H1 (cell line): ENCODE measurements at regions not wholly inside any gene's neighbourhood (a gene's known extent, or its start where the extent isn't known, plus 50 kb on each side); places are given as distances from the start of the nearest gene placed in this dataset.
A peak's percentile ranks its signal among the peaks of the same experiment; 100 is the strongest.

ENCODE experiments used
- BACH1 ChIP-seq: IDR thresholded peaks from 2 replicates; pipeline ENCODE4 v1.6.1; 2012; ENCODE audit warnings: low read length, improper control_type of control experiment
- CHD7 ChIP-seq: fragments of 300-600 bp; sonication (generic); IDR thresholded peaks from 2 replicates; pipeline ENCODE4 v1.7.1; 2012; ENCODE audit warnings: low read length, moderate library complexity, mild to moderate bottlenecking, inconsistent platforms; ENCODE audit not compliant: insufficient replicate concordance
- E2F6 ChIP-seq: IDR thresholded peaks from 2 replicates; pipeline ENCODE4 v1.6.1; 2012; ENCODE audit warnings: inconsistent platforms
- GABPA ChIP-seq: IDR thresholded peaks from 2 replicates; pipeline ENCODE4 v1.6.1; 2011; ENCODE audit warnings: mild to moderate bottlenecking, low read length, moderate library complexity, borderline replicate concordance; ENCODE audit not compliant: insufficient read depth
- NANOG ChIP-seq: IDR thresholded peaks from 2 replicates; pipeline ENCODE4 v1.6.1; 2011; ENCODE audit warnings: low read length, low read depth, mild to moderate bottlenecking, inconsistent platforms; ENCODE audit not compliant: insufficient read depth, poor library complexity, severe bottlenecking
- RBBP5 ChIP-seq: IDR thresholded peaks from 2 replicates; pipeline ENCODE4 v1.7.1; 2012; ENCODE audit warnings: low read depth, mild to moderate bottlenecking, inconsistent platforms, low read length, moderate library complexity, borderline replicate concordance
- RNF2 ChIP-seq: fragments of 200-900, 300-1000 bp; sonication (generic); IDR thresholded peaks from 2 replicates; pipeline ENCODE4 v1.7.1; 2016; ENCODE audit warnings: borderline replicate concordance, low read depth, mild to moderate bottlenecking, antibody characterized with exemption, low read length; ENCODE audit not compliant: poor library complexity, severe bottlenecking; ENCODE audit errors: missing control alignments
- SP4 ChIP-seq: IDR thresholded peaks from 2 replicates; pipeline ENCODE4 v1.6.1; 2012; ENCODE audit warnings: low read length, inconsistent platforms

GRCh38 chr4:130293692-130294091, 1197.7 kb downstream of the C4orf33 start (continued):
- no peak for TF ChIP-seq CHD7
- TF ChIP-seq RNF2: no peak
- TF ChIP-seq RBBP5: no peak
- TF ChIP-seq NANOG: no peak
- TF ChIP-seq SP4: no peak
- no peak for TF ChIP-seq E2F6
- TF ChIP-seq BACH1: peak; percentile 84
- TF ChIP-seq GABPA: no peak
